GM18519 (cell line): ENCODE measurements at regions not wholly inside any gene's neighbourhood (a gene's known extent, or its start where the extent isn't known, plus 50 kb on each side); places are given as distances from the start of the nearest gene placed in this dataset.

Source experiments
- ATAC-seq: cut with Tn5 transposase; IDR thresholded peaks from one replicate; pipeline ENCODE4 v1.9.1; 2021; ENCODE audit warnings: mild to moderate bottlenecking, moderate library complexity; ENCODE audit not compliant: unreplicated experiment, low FRiP score

DNA sequence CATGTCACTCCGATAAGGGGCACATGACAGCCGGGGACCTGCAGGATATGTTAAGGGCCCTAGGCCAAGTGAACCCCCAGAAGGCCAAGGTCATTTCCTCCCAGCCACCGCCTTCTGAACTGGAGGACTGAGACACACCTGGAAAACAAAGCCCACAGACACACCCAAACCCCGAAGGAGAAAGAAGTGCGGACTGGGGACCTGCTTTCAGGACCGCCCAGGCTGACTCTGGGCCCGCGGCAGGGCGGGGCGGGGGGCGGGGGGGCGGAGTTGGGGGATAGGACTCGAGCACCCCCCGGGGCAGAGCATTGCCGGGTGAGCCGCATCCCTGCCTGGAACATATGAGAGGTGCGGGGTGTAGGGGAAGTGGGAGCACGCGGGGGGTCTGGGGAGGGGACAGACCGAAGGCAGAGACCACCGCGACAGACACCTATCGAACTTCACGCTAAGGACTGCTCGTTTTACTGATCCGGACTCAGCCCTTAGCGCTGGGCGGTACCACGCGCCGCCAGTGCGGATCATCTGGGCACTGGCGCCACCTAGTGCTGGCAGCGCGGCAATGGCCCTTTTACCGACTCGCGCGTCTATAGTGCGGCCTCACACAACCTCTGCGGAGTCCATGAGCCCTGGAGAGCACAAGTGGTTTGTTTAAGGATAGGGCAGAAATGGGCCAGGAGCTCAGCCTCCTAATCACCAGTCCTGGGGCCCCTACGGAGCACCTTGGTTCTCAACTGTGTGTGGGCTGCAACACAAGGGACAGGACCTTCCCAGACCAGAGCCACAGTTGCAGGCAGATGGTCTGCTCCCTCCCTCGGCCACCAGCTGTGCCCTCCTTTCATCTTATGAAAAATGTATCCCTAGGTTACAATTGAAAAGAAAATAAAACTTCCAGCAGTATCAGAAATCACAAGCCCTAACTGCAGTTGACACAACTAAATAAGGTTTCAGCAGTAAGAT, 157.6 kb downstream of the HERPUD2 start:
- peak; percentile 97 for ATAC-seq

DNA sequence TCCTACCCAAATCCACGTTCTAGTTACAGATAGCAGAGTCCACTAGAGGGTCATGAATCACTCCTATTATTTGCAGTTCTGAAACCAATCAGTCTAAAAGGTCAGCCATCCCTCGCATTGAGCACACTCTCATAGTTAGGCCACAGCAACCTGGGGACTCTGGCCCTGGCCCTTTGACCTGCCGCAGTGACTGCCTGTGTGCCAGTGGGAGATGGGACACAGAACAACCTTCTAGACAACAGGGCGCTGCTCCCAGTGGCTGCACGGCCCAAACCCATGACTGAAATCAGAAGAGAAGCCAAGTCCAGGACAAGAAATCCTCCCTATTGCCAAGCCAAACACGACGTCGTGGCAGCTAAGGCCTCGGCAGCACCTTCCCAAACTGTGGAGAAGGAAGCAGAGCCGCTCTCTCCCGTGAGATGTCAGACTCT, 158.5 kb downstream of the HERPUD2 start:
- ATAC-seq, result no peak

DNA sequence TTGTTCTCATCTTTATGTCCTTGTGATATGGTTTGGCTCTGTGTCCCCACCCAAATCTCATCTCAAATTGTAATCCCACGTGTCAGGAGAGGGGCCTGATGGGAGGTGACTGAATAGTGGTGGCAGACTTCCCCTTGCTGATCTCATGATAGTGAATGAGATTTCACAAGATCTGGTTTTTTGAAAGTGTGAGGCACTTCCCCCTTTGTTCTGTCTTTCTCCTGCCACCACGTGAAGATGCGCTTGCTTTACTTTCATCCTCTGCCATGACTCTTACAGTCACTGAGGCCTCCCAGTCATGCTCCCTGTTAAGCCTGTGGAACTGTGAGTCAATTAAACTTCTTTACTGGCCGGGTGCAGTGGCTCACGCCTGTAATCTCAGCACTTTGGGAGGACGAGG, 161.0 kb downstream of the HERPUD2 start:
- ATAC-seq, result no peak

DNA sequence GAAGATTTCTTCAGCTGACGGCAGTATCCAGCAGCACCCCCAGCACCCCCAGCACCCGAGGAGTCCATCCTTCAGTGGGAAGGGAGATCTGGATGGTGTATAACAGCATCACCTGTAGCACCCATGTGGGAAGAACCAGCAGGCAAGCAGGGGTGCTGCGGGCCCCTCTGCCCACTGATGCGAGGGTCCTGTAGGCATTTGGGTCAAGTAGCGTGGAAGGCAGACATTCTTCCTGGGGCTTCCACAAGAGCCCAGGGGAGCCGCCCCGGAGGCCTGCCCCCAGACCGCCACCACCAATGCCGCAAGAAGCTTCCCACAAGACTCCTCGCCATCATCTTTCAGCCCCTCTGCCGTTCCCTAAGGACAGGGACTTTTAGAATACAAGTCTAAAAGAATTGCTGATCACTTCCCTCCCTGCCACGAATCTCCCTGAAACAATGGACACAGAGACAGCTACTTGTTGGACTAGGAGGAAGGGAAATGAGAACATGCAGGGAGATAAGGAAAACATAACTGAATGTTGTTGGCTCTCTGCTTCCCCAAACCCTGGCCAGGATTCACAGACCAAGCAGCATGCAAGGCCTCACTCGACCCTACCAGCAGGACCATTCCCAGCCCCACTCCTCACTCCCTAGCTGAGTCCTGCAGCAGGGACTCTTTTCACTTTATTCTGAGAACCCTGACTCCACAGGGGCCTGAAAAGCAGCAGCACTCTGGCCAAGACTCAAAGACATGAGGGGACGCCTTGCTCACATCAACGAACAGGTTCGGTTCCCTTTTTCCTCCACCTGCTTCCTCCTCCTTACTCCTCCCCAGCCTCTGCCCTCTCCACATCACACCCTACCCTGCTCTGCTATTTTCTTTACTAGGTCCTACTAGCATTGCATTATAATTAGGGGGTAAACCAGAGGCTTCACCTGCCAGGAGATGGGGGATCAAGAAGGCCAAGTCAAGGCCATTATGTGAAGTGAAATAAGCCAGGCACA, 164.5 kb downstream of the HERPUD2 start:
- no peak for ATAC-seq

DNA sequence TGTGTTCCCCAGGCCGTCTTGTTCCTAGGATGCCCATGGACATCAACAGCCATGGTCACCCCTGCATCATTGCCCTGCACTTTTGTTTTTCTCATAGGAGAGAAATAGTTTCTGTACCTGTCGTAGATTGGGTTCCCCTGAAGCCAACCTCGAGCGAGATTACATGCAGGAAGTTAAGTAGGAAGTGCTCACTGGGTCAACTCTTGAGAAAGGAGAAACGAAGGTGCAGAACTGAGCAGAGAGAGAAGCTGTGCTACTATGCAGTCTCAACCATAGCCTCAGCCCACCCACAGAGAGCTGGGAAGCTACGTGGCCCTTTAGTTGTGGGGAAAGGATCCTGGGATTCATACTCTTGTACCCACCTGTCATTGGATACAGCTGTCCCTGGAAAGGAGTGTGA, 165.2 kb downstream of the HERPUD2 start:
- ATAC-seq, result no peak

DNA sequence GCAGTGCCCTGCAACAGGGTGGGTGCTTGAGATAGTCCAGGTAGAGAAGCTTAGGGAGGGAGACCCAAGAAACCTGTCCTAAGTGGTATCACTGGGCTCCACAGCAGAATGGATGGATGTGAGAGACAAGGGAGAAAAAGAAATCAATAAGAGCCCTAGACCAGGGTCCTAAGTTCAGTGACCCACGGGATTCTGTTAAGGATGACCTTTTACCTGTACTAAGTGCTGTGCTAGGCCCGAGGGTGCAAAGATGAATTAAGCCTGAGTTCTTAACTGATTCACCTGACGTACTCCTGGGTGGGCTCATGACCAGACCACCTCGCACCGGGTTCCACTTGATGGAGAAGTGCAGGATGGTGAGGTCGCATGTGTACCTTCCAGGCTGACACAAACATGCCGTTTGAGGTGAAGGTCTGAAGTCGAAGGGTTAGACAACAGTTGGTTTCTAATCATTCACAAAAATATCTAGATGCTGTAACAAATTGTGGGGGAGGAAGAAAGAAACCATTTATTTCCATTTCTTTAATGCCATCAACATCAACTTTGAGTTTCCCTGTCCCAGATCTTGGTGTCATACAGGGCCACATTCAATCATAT, 166.5 kb downstream of the HERPUD2 start:
- ATAC-seq, result no peak

DNA sequence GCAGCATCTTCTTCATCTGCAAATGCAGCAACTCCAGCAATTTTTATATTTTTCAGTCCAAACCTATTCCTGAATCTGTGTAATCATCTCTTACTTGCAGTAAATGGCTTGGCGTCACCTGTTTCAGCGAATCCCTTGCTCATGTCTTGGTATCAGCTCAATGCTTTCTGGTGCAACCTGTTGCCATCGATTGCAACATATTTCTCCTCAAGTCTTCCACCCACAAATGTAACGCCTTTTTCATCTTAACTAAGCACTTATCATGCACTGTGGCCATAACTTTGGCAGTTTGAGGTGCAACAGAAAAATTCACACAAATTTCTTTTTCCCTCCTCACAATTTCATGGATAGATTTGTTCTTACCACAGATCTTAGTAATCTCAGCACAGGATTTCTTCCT, 168.3 kb downstream of the HERPUD2 start:
- ATAC-seq, result no peak

DNA sequence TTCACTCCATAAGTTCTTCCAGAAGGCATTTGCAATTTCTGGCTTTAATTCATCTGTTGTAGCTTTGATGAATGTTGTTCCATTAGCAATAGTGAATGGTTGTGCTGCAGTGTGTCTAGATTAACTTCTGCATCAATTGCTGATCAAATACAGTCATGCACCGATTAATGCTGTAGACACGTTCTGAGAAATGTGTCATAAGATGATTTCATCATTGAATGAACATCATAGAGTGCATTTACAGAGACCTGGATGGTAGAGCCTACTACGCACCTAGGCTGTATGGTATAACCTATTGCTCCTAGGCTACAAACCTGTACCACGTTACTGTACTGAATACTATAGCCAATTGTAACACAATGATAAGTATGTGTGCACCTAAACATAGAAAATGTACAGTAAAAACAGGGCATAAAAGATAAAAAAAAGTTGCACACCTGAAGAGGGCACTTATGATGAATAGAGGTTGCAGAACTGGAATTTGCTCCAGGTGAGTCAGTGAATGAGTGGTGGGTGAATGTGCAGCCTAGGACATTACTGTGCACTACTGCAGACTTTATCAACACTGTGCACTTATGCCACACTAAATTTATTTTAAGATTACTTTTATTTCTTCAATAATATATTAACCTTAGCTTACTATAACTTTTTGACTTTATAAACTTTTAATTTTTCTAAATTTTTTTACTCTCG, 170.7 kb downstream of the HERPUD2 start:
- no peak for ATAC-seq

DNA sequence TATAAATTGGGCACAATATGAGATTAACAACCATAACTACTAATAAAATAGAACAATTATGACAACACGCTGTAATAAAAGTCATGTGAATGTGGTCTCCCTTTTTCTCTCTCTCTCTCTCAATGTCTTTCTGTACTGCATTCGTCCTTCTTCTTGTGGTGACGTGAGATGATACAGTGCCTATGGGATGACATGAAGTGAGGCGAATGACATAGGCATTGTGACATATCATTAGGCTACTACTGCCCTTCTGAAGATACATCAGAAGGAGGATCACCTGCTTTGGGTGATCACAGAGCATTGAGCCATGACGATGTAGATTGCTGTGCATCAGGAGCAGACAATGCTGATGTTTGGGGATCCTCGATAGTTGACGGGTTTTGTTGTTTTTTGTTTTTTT, 171.6 kb downstream of the HERPUD2 start:
- ATAC-seq, result no peak

DNA sequence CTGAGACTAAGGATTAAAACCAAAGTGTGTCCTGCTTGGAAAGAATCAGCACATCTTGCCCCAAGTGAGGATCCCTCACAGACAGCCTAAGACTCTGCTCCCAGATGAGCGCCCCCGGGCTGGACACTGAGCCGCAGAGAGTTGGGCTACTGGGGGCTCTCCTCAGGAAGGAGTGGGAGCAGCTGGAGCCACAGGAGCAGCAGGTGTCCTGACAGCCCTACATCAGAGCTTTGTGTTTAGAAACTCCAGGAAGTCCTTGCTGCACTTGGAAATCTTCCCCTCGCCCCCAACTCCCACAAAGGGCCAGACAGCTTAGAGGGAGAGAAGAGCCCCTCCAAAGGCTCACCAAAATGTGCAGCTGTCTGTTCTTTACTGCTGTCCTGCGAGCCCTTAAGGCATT, 172.2 kb downstream of the HERPUD2 start:
- ATAC-seq, result no peak

DNA sequence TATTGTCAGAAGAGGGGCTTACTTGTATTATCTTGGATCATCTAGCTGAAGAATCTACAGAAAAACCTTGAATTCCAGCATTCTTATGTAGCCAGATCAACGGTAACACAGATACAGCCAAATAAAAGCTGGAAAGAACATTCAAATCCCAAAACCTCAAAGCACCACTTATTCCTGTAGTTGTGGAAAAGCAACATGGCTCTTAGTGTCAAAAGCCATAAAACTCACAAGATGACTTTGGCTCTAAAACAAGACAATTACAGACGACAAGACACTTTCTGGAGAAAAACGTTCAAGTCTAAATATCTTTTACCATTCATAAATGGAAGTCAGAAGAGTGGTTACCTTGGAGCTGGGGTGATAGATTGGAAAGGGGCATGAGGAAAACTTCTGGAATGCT, 173.0 kb downstream of the HERPUD2 start:
- no peak for ATAC-seq

DNA sequence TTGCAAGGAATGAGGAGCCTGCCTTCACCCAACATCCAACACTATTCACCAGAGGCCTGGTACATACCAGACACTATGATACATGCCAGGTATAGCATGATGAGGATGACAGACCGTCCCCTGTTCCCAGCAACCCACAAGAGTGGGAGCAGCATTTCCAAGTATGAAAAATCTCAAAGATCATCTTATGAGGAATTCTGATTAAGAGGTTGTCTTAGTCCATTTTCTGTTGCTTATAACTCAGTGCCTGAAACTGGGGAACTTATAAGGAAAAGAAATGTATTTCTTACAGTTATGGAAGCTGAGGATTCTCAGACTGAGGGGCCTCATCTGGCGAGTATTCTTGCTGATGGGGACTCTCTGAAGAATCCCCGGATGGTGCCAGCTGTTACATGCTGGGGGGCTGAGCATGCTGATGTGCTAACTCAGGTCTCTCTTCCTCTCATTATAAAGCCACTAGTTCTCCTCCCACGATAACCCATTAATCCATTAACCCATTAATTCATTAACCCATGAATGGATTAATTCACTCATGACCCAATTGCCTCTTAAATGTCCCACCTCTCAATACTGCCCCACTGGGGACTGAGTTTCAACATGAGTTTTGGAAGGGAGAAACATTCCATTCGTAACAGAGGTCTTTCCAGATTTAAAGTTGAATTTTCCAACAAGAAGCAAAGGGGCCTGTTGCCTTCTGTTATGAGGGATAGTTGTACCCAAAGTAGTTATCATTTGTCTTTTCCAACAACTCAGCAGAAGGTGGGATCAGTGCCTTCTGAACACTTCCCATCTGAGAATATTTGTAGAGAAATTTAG, 173.9 kb downstream of the HERPUD2 start:
- no peak for ATAC-seq

DNA sequence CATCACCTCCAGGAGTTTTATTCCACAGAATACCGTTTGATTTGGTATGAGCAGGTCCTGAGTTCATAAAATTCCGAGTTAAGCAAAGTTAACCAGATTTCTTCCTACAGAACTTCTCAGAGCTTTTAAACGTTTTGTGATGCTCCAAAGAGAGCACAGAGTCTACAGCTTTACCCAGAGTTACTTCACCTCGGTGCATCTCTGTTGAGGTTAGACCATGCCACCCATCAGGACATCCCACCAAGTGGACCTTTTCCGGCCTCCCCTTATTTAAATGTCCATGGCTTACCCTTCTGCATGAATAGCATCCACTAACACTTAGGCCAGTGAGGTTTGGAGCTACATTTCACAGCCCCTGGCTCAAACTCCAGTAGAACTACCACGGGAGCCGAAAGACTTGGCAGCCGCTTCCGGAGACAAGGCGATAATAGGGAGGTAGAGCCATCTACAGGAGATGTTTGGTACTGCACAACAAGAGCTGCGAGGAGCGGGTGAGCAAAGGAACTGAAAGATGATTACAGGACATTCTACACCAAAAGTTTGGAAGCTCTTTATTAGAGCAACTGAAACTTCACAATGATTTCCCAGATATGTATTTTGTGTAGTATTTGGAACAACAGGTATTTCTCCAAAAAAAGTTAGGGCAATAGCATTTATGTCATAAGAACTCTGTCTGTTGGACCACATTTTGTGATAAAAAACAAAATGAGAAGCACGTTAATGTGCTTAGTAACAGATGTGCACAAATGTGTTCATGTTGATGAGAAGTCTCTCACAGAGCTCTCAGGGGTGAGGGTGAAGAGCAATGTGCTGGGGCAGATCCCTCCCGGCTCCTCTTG, 174.7 kb downstream of the HERPUD2 start:
- ATAC-seq, result peak; percentile 70

DNA sequence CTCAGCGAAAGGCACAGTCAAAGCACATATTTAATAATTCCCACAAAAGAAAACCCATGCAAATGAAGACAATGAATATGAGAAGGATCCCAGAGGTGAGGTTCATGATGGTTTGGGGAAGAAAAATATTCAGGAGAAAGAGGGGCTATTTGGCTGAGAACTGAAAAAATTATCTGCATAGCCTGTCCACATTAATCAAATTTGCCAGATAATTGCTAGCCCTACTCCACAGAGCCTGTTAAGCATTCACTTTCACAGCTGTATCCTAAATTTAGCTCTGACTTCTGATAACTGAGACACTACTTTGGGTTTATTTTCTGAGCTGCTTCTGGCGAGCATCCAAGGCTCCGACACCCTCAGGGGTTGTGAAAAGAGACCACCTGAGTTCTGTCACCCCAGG, 176.2 kb downstream of the HERPUD2 start:
- no peak for ATAC-seq

DNA sequence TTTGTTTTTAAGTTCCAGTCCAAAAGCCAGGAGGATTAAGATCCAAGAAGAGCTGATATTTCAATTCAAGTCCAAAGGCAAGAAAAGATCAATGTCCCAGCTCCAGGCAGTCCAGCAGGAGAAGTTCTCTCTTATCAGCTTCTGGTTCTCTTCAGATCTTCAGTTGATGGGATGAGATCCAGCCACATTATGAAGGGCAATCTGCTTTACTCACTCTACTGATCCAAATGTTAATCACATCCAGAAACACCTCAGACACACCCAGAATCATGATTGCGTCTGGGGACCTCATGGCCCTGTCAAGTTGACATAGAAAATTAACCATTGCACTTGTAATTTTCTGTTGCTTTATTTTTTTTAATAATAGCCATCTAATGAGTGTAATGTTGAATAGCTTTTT, 178.4 kb downstream of the HERPUD2 start:
- no peak for ATAC-seq

DNA sequence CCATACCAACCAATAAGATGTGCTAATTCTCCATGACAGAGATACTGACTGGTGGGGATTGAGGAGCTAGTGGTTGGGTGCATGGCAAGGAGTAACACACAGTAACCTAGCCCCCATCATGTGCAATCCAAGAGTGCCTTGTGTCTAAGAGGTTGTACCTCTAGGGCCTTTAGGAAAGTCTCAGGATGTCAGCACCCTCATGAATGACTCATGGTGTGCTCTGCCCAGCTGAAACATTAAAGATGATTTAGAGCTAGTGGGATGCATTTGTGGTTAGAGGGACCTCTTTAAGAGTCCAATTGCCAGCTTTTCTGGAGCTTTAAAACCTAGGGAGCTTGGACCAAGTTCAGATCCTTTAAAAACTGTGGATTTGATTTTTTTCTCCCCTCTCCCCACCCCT, 181.1 kb downstream of the HERPUD2 start:
- ATAC-seq, result no peak

DNA sequence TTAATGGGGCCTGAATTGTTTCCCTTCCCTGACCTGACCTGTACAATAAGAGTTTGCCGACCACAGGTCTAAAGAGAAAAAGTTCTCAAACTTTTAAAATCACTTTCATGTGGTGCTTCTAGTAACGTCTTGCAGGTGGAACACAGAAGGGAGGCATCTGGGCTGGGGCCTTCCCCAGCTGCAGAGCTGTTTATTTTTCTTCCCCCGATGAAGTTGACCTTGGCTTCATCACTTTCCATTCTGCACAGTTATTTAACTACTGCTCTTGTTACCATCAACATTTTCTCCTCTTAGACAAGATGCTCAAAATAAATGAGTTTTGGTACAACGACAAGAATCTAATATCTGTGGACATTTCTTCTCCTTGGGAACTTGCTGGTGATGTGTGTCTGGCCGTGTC, 181.7 kb downstream of the HERPUD2 start:
- ATAC-seq, result no peak

DNA sequence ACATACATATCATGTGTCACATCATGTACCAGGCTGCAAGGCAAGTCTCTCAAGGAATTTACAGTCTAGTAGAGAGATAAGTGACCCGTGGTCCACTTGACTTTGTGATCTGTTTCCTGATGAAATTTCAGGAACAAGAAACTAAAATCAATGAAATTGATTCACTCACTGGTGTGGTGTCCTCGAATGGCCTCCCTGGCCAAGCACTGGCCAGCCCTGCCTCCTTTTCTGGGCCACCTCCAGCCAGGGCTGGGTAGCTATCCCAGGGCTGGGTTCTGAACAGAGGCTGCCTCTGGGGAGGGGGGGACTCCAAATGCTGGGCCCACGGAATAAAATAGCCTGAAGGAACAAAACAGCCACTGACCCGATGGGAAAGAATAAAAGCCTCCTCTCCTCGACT, 182.2 kb downstream of the HERPUD2 start:
- ATAC-seq, result no peak
